ENCODE measurements at regions not wholly inside any gene's neighbourhood (a gene's known extent, or its start where the extent isn't known, plus 50 kb on each side); places are given as distances from the start of the nearest gene placed in this dataset.

DNA sequence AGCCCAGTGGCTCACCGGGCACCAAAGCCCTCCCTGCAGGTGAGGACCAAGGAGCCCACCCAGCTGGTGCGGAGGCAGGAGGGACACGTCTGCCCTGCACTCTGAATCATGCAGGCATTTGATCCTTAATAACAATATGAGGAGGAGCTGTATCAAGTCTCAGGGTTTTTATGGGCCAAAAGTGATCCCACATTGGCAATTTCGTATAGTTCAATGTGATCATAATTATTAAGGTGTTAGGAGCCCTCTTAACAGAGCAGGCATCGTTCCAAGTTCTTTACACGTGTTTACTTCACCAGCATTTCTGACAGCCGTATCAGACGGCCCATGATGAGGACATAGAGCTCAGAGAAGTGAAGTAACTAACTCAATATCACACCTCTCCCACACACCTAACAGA lies 91.9 kb upstream of the PRR5 start:
- WGBS, 2 donors = 79 to 80% methylated on average over 8 of the region's 8 CpGs
- H3K36me3 ChIP-seq = no peaks in the 10 kb centered on the region
- H3K27me3 ChIP-seq = peaks cover 0 to 6% of the 10 kb centered on the region in 2 donors
- no peak for DNase-seq (ENCODE audit: low spot score in 2 of 2)
- H3K27ac ChIP-seq = no peak overlapping the region
- no peak overlapping the region for H3K4me3 ChIP-seq
- TF ChIP-seq POLR2A (IDR thresholded peaks at IDR 0.05) (no peak), EP300 (IDR thresholded peaks at IDR 0.05) (no peak)
- TF ChIP-seq, protein P1, sequence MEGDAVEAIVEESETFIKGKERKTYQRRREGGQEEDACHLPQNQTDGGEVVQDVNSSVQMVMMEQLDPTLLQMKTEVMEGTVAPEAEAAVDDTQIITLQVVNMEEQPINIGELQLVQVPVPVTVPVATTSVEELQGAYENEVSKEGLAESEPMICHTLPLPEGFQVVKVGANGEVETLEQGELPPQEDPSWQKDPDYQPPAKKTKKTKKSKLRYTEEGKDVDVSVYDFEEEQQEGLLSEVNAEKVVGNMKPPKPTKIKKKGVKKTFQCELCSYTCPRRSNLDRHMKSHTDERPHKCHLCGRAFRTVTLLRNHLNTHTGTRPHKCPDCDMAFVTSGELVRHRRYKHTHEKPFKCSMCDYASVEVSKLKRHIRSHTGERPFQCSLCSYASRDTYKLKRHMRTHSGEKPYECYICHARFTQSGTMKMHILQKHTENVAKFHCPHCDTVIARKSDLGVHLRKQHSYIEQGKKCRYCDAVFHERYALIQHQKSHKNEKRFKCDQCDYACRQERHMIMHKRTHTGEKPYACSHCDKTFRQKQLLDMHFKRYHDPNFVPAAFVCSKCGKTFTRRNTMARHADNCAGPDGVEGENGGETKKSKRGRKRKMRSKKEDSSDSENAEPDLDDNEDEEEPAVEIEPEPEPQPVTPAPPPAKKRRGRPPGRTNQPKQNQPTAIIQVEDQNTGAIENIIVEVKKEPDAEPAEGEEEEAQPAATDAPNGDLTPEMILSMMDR (IDR thresholded peaks at IDR 0.05) = no peak
- no peaks in the 10 kb centered on the region for H3K4me1 ChIP-seq
- H3K9me3 ChIP-seq = peaks cover 0 to 52% (median 4%) of the 10 kb centered on the region in 4 donors

DNA sequence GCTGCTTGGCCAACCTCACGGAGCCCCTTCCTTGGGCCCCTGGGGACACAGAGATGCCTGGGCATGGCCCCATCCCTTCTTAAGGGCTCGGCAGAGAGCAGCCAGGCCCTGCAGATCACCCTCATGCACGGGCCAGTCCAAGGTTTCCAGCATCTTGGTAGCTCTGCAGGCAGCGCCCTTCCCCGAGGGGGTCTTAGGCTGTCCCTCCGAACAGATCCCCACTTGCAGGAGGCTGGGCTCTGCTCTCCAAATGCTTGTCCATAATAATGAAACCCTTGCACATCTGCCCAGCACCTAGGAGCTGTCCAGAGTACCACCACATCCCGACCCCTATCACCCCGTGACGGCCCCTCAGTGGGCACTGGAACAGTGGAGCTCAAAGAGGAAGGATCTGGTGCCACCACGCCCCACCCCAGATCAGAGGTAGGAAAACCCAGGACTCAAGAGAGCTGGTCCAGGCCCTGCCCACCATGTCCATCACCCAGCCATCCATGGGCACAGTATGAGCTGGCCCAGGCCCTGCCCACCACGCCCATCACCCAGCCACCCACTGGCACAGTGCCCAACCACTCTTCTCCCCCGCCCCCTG lies 92.5 kb upstream of the PRR5 start:
- Histone ChIP-seq H3K36me3 (no peaks in the 10 kb centered on the region), H3K9me3 (peaks cover 0 to 47% (median 2%) of the 10 kb centered on the region in 4 donors), H3K4me3 (no peak overlapping the region), H3K27me3 (peaks cover 0 to 6% of the 10 kb centered on the region in 2 donors), H3K4me1 (no peaks in the 10 kb centered on the region), H3K27ac (no peak overlapping the region)
- 61 to 71% methylated on average over 9 to 12 of the region's 12 CpGs for WGBS, 2 donors
- no peak for DNase-seq (ENCODE audit: low spot score in 2 of 2)
- TF ChIP-seq EP300 (IDR thresholded peaks at IDR 0.05) (no peak), POLR2A (IDR thresholded peaks at IDR 0.05) (no peak)
- TF ChIP-seq, protein P1 (IDR thresholded peaks at IDR 0.05) = no peak

DNA sequence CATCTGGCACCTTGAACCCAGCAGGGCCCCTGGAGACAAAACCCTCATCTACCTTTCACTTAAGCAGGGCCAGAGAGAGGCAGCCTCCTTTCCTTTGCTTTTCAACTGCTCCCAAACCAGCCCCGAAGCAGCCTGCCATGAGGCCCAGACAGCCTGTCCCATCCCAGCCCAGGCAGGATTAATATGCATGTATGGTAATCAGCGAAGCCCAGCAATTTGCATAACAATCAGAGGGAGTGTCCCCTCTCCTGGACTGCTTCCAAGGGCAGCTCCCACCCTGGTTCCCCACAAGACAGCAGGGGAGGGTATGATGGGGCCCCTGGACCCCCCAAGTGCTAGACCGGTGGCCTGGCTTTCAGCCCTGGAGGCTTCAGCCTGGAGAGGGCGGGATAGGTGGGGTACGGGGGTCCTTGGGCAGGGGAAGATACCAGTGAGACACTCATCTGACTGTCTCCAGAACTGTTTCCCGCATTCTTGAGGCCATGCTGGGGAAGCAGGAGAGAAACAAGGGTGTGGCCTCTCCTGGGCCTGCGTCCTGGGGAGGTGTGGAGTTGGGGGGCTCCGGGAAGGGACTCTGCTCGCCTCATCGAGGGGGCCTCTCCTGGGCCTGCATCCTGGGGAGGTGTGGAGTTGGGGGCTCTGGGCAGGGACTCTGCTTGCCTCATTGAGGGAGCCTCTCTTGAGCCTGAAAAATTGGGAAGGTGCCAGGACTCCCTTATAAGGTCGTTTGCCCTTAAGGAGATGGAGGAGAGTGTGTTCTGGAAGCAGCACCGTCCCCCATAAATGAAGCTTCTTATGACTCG lies 93.2 kb upstream of the PRR5 start:
- Histone ChIP-seq H3K4me1 (no peaks in the 10 kb centered on the region), H3K27me3 (peaks cover 0 to 6% of the 10 kb centered on the region in 2 donors), H3K4me3 (no peak overlapping the region), H3K36me3 (no peaks in the 10 kb centered on the region), H3K9me3 (peaks cover 0 to 40% (median 0%) of the 10 kb centered on the region in 4 donors), H3K27ac (no peak overlapping the region)
- DNase-seq (ENCODE audit: low spot score in 2 of 2) = no peak
- 47 to 51% methylated on average over 12 to 13 of the region's 13 CpGs for WGBS, 2 donors
- TF ChIP-seq, protein P1 (IDR thresholded peaks at IDR 0.05) = no peak
- no peak for TF ChIP-seq POLR2A (IDR thresholded peaks at IDR 0.05)
- no peak for TF ChIP-seq EP300 (IDR thresholded peaks at IDR 0.05)

DNA sequence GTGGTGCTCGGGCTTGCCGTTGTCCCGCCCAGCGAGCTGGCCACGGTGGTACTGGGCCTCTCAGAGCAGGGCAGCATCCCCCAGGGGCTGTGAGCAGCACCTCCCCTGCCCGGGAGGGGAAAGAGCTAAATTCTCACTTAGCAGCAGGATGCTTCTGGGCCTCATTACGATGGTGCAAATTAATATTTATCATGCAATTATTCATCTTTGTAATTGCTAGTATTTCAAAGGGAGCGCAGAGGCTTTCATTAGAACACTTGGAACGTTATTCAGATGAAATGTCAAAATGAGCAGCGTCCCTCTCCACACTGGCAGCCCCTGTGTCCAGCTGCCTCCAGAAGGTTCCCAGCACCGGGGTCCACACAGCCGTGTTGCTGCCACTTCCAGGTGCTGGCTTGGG lies 95.9 kb upstream of the PRR5 start:
- H3K4me3 ChIP-seq = no peak overlapping the region
- TF ChIP-seq, protein P1 (IDR thresholded peaks at IDR 0.05) = no peak
- TF ChIP-seq POLR2A (IDR thresholded peaks at IDR 0.05) (no peak), EP300 (IDR thresholded peaks at IDR 0.05) (no peak)
- no peaks in the 10 kb centered on the region for H3K4me1 ChIP-seq
- peaks cover 0 to 13% (median 0%) of the 10 kb centered on the region in 4 donors for H3K9me3 ChIP-seq
- peaks cover 0 to 6% of the 10 kb centered on the region in 2 donors for H3K27me3 ChIP-seq
- no peak for DNase-seq (ENCODE audit: low spot score in 2 of 2)
- WGBS, 2 donors = 56 to 66% methylated on average over 12 of the region's 12 CpGs
- no peaks in the 10 kb centered on the region for H3K36me3 ChIP-seq
- H3K27ac ChIP-seq = no peak overlapping the region

DNA sequence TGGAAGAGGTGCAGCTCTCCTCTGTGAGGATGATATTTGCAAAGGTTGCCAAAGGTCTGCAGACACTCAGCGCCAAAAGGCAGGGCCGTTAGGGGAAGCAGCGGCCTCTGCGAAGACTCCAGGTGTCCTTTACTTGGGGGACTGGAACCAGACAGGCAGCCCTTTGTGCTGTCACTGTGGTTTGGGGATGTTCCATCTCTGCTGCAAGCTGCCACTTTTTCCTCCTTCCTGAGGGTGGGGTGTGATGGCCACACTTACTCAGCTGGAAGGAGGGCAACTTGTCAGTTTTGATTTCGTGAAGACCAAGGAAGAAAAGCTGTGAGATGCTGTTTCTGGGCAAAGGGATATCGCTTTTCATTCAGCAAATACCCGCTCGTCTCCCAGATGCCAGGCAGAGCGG lies 96.5 kb upstream of the PRR5 start:
- WGBS, 2 donors = 61 to 64% methylated on average over 8 to 9 of the region's 9 CpGs
- Histone ChIP-seq H3K27ac (no peak overlapping the region), H3K4me1 (no peaks in the 10 kb centered on the region), H3K9me3 (peaks cover 0 to 7% (median 0%) of the 10 kb centered on the region in 4 donors), H3K27me3 (peaks cover 0 to 6% of the 10 kb centered on the region in 2 donors), H3K4me3 (no peak overlapping the region), H3K36me3 (no peaks in the 10 kb centered on the region)
- TF ChIP-seq, protein P1 (IDR thresholded peaks at IDR 0.05) = no peak
- no peak for TF ChIP-seq EP300 (IDR thresholded peaks at IDR 0.05)
- DNase-seq (ENCODE audit: low spot score in 2 of 2) = no peak

Measured in tibial nerve (tissue), 4 donors.